Psoas muscle (tissue), 7 donors: ENCODE measurements at regions not wholly inside any gene's neighbourhood (a gene's known extent, or its start where the extent isn't known, plus 50 kb on each side); places are given as distances from the start of the nearest gene placed in this dataset.
A peak's percentile ranks its signal among the peaks of the same experiment; 100 is the strongest.

Experiments
- ATAC-seq, 4 donors: fragments of 200-7000 bp; cut with Tn5 transposase; one replicate each; pipeline ENCODE4 v1.9.1; 2020; ENCODE audit warnings: moderate library complexity in 3 of 4, mild to moderate bottlenecking in 2 of 4
- DNase-seq, 2 donors: peaks; one replicate each; pipeline ENCODE4 v3.0.0-alpha.2; 2020
- H3K27ac ChIP-seq: fragments of 200-600 bp; one replicate; pipeline ENCODE4 v1.8.0; 2022
- H3K27me3 ChIP-seq, 3 donors: fragments of 200-600 bp in 1 of 3; one replicate each; pipeline versions ENCODE4 v1.6.1 to v1.8.0; 2013 to 2022; ENCODE audit warnings: low read length in 2 of 3, mild to moderate bottlenecking in 2 of 3, moderate library complexity in 1 of 3; ENCODE audit not compliant: insufficient read depth in 3 of 3
- H3K36me3 ChIP-seq, 2 donors: fragments of 200-600 bp in 1 of 2; one replicate each; pipeline versions ENCODE4 v1.6.1 to v1.8.0; 2013 to 2022; ENCODE audit warnings: low read depth in 1 of 2, mild to moderate bottlenecking in 1 of 2, moderate library complexity in 1 of 2; ENCODE audit not compliant: insufficient read depth in 1 of 2
- H3K4me1 ChIP-seq: fragments of 200-600 bp; one replicate; pipeline ENCODE4 v1.8.0; 2022
- H3K4me3 ChIP-seq: fragments of 200-600 bp; one replicate; pipeline ENCODE4 v1.8.0; 2022; ENCODE audit warnings: mild to moderate bottlenecking
- H3K9me3 ChIP-seq: fragments of 200-600 bp; one replicate; pipeline ENCODE4 v1.8.0; 2022
- CTCF ChIP-seq: fragments of 200-600 bp; IDR thresholded peaks from one replicate; pipeline ENCODE4 v1.8.0; 2022; ENCODE audit warnings: antibody characterized with exemption
- WGBS, 3 donors: extraction: QIAGEN DNeasy Blood & Tissue Kit; methylation state at CpG; one replicate each; pipeline versions ENCODE4 v1.1.6 to v1.1.7; 2013; 5-methylcytosine and 5-hydroxymethylcytosine counted together
- intact Hi-C, 2 donors: fragments of 100-400 bp; cut with DNase I; formaldehyde crosslinking; loops; one replicate each; pipeline versions ENCODE4 v1.11.0 to v1.14.2; 2022
- donor health status: healthy with polysubstance abuse.
- donor health status: DM: no; HTN: no; CAD: no; lungs with moderate emphysema.
- donor health status: Bipolar disorder and iron deficiency.
- donor health status: healthy.
- donor health status: DM: yes; HTN: yes; CAD: no.
- donor health status: DM: no; HTN: no; CAD: no.
- donor health status: DM: yes; HTN: yes; CAD: no.

GRCh38 chr14:104284107-104284592 lies 145.8 kb downstream of the KIF26A start:
- DNase-seq (peak; percentile 4 to 40), ATAC-seq (no peak)
- Histone ChIP-seq H3K36me3 (no peaks in the 10 kb centered on the region), H3K27me3 (peaks cover 0 to 19% (median 2%) of the 10 kb centered on the region in 3 donors), H3K9me3 (no peaks in the 10 kb centered on the region), H3K4me3 (no peak overlapping the region), H3K27ac (no peak overlapping the region), H3K4me1 (no peaks in the 10 kb centered on the region)
- TF ChIP-seq CTCF = no peak
- intact Hi-C loops = no loop called here
- 46 to 66% (median 50%) methylated on average over 8 to 9 of the region's 9 CpGs for WGBS, 3 donors

- H3K4me3 ChIP-seq = no peak overlapping the region
- no peaks in the 10 kb centered on the region for H3K9me3 ChIP-seq
- no peak overlapping the region for H3K27ac ChIP-seq
- intact Hi-C loops = no loop called here
- no peaks in the 10 kb centered on the region for H3K36me3 ChIP-seq
- no peak for TF ChIP-seq CTCF
- WGBS, 3 donors = 70 to 83% (median 75%) methylated on average over 29 of the region's 29 CpGs
- ATAC-seq (no peak), DNase-seq (peak; percentile 4 to 32)
- no peaks in the 10 kb centered on the region for H3K4me1 ChIP-seq
- peaks cover 0 to 17% (median 1%) of the 10 kb centered on the region in 3 donors for H3K27me3 ChIP-seq
These were observed 146.5 kb downstream of the KIF26A start for GRCh38 chr14:104284636-104285507.

- Histone ChIP-seq H3K36me3 (no peaks in the 10 kb centered on the region), H3K4me1 (no peaks in the 10 kb centered on the region), H3K27me3 (peaks cover 0 to 17% (median 1%) of the 10 kb centered on the region in 3 donors), H3K4me3 (no peak overlapping the region), H3K9me3 (no peaks in the 10 kb centered on the region), H3K27ac (no peak overlapping the region)
- intact Hi-C loops = no loop called here
- DNase-seq = peak in 1 of 2 donors; percentile 2
- TF ChIP-seq CTCF = no peak
- ATAC-seq = no peak
- 65 to 86% (median 82%) methylated on average over 7 of the region's 7 CpGs for WGBS, 3 donors
These were observed 147.1 kb downstream of the KIF26A start for GRCh38 chr14:104285508-104285840.

- Histone ChIP-seq H3K9me3 (no peaks in the 10 kb centered on the region), H3K36me3 (no peaks in the 10 kb centered on the region), H3K27ac (no peak overlapping the region), H3K4me1 (no peaks in the 10 kb centered on the region), H3K27me3 (peaks cover 0 to 17% (median 1%) of the 10 kb centered on the region in 3 donors), H3K4me3 (no peak overlapping the region)
- no peak for TF ChIP-seq CTCF
- intact Hi-C loops = no loop called here
- WGBS, 3 donors = 81 to 89% (median 86%) methylated on average over 11 of the region's 11 CpGs
- ATAC-seq (no peak), DNase-seq (peak; percentile 4 to 13)
These were observed 147.7 kb downstream of the KIF26A start for GRCh38 chr14:104286086-104286485.
